ENCODE measurements at regions not wholly inside any gene's neighbourhood (a gene's known extent, or its start where the extent isn't known, plus 50 kb on each side); places are given as distances from the start of the nearest gene placed in this dataset.
A peak's percentile ranks its signal among the peaks of the same experiment; 100 is the strongest.

GRCh38 chr9:74125941-74126340 is 371.2 kb upstream of the RORB start:
- in situ Hi-C loops (cut with MboI; ENCODE audit: low sequenced_read_pairs, unreplicated experiment): no loop called here
- no peak for DNase-seq (ENCODE audit: low spot score)
- TF ChIP-seq, protein P1, sequence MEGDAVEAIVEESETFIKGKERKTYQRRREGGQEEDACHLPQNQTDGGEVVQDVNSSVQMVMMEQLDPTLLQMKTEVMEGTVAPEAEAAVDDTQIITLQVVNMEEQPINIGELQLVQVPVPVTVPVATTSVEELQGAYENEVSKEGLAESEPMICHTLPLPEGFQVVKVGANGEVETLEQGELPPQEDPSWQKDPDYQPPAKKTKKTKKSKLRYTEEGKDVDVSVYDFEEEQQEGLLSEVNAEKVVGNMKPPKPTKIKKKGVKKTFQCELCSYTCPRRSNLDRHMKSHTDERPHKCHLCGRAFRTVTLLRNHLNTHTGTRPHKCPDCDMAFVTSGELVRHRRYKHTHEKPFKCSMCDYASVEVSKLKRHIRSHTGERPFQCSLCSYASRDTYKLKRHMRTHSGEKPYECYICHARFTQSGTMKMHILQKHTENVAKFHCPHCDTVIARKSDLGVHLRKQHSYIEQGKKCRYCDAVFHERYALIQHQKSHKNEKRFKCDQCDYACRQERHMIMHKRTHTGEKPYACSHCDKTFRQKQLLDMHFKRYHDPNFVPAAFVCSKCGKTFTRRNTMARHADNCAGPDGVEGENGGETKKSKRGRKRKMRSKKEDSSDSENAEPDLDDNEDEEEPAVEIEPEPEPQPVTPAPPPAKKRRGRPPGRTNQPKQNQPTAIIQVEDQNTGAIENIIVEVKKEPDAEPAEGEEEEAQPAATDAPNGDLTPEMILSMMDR (IDR thresholded peaks at IDR 0.05; ENCODE audit: borderline replicate concordance, control extremely low read depth, extremely low read depth, insufficient read depth, missing control alignments): no peak

DNA sequence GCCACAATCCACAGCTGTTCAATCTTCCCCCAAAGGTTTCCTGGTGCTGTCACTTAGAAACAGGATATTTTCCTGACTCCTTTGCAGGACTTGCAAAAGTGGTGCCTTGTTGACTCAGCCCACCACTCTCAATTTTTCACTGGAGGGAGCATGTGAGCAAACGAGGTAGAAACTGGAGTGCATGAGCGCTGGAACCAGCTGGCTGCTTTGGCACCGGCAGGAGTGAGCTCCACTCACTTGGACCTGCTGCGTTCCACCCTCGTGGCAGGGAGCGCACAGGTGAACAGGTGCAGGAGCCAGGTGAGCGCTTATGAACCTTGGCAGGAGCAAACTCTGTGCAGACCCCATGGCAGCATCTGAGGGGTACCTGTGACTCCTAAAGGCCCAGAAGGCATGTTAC is 364.1 kb upstream of the RORB start:
- in situ Hi-C loops (cut with MboI; ENCODE audit: low sequenced_read_pairs, unreplicated experiment): no loop called here
- no peak for DNase-seq (ENCODE audit: low spot score)
- TF ChIP-seq, protein P1 (IDR thresholded peaks at IDR 0.05; ENCODE audit: borderline replicate concordance, control extremely low read depth, extremely low read depth, insufficient read depth, missing control alignments): no peak

- in situ Hi-C loops (cut with MboI; ENCODE audit: low sequenced_read_pairs, unreplicated experiment): no loop called here
Observed at GRCh38 chr9:74133921-74134320, 363.2 kb upstream of the RORB start.

GRCh38 chr9:74138182-74138581 is 359.0 kb upstream of the RORB start:
- in situ Hi-C loops (cut with MboI; ENCODE audit: low sequenced_read_pairs, unreplicated experiment): no loop called here
- no peak for DNase-seq (ENCODE audit: low spot score)
- TF ChIP-seq, protein P1 (IDR thresholded peaks at IDR 0.05; ENCODE audit: borderline replicate concordance, control extremely low read depth, extremely low read depth, insufficient read depth, missing control alignments): no peak

More at GRCh38 chr9:74133921-74134320, 363.2 kb upstream of the RORB start:
- TF ChIP-seq, protein P1 (IDR thresholded peaks at IDR 0.05; ENCODE audit: borderline replicate concordance, control extremely low read depth, extremely low read depth, insufficient read depth, missing control alignments): no peak
- no peak for DNase-seq (ENCODE audit: low spot score)

DNA sequence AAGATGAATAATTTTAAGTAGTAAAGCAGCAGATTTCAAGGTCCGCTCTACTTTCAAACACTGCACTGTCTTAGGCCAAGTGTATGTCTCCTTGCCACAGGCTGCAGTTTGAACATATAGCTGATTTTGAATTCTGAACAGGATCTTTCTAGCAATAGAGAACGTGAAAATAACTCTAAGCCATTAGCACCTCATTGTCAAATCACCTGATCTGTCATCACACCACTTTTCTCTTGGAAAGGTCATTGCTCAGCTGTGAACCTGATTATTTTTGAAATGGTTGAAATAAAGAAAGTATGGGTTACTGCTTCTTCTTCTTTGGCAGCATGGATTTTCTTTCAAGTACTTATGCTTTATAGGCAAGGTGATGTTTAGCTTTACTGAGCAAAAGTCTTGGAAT is 357.0 kb upstream of the RORB start:
- in situ Hi-C loops (cut with MboI; ENCODE audit: low sequenced_read_pairs, unreplicated experiment): no loop called here
- TF ChIP-seq, protein P1 (IDR thresholded peaks at IDR 0.05; ENCODE audit: borderline replicate concordance, control extremely low read depth, extremely low read depth, insufficient read depth, missing control alignments): no peak
- no peak for DNase-seq (ENCODE audit: low spot score)

DNA sequence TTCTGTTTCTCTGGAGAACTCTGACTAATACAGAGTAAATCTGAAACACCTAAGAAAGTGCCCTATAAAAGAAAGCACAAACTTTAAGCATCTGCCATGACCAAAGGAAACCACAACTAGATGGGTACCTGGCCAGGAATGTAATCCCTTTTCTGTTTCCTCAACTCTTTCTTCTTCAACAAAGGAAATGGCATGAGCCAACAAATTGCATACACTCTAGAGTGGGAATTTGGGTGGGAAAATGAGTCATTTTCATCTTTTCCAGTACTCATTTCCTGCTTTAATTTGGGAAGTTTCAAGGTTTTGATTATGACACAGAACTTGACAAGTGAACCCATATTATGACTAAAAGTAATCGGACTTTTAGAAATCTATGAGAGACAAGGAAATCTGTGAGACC is 349.2 kb upstream of the RORB start:
- in situ Hi-C loops (cut with MboI; ENCODE audit: low sequenced_read_pairs, unreplicated experiment): no loop called here
- DNase-seq (ENCODE audit: low spot score): no peak
- TF ChIP-seq, protein P1 (IDR thresholded peaks at IDR 0.05; ENCODE audit: borderline replicate concordance, control extremely low read depth, extremely low read depth, insufficient read depth, missing control alignments): no peak

DNA sequence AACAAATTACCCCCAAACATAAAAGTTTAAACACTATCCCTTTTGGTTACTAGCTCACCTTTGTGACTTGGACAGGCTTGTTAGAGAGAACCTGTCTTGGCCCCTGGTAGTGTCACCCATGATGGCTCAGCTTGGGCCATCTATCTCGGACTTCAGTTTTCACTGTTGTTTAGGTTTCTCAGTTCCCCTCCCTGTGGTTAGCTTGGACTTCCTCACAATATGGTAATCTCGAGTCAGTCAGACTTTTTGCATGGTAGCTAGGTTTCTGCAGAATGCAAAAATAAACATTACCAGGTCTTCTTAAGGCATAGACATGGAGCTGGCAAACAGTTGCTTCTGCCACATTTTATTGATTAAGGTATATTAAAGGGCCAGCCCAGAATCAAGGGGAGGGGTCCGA is 324.3 kb upstream of the RORB start:
- TF ChIP-seq, protein P1 (IDR thresholded peaks at IDR 0.05; ENCODE audit: borderline replicate concordance, control extremely low read depth, extremely low read depth, insufficient read depth, missing control alignments): no peak
- in situ Hi-C loops (cut with MboI; ENCODE audit: low sequenced_read_pairs, unreplicated experiment): no loop called here
- peak; percentile 26 for DNase-seq (ENCODE audit: low spot score)
